NCI-H526 treated with DMSO at 0.1 percent for 48 hours (cell line): ENCODE measurements at regions not wholly inside any gene's neighbourhood (a gene's known extent, or its start where the extent isn't known, plus 50 kb on each side); places are given as distances from the start of the nearest gene placed in this dataset.
"Not testable (repeated sequence)": the region's sequence is repeated elsewhere in the genome, so short reads cannot be mapped to it uniquely, and the experiment has no call there.

Experiments
- DNase-seq: peaks from one replicate; lab custom pipeline; 2025; lab: John Stamatoyannopoulos, UW

- DNase-seq = no peak
Measured at GRCh38 chr12:27133022-27133590, 50.7 kb upstream of the C12orf71 start.

- DNase-seq = no peak
Measured at GRCh38 chr12:27140478-27140969, 58.1 kb upstream of the C12orf71 start.

GRCh38 chr12:27142101-27142721 is 59.8 kb upstream of the C12orf71 start:
- DNase-seq = peak; percentile 63

- DNase-seq = no peak
Measured at GRCh38 chr12:27143256-27144069, 61.1 kb upstream of the C12orf71 start.

- not testable (repeated sequence) for DNase-seq
Measured at GRCh38 chr12:27145725-27146124, 63.3 kb upstream of the C12orf71 start.

GRCh38 chr12:27148373-27148772 is 66.0 kb upstream of the C12orf71 start:
- no peak for DNase-seq

- no peak for DNase-seq
Measured at GRCh38 chr12:27148791-27149190, 66.4 kb upstream of the C12orf71 start.

- no peak for DNase-seq
Measured at GRCh38 chr12:27151479-27151878, 69.1 kb upstream of the C12orf71 start.

- no peak for DNase-seq
Measured at GRCh38 chr12:27158297-27158696, 75.9 kb upstream of the C12orf71 start.

- DNase-seq = no peak
Measured at GRCh38 chr12:27161458-27162228, 79.3 kb upstream of the C12orf71 start.

GRCh38 chr12:27162229-27162537 is 79.8 kb upstream of the C12orf71 start:
- no peak for DNase-seq

GRCh38 chr12:27163048-27163715 is 80.8 kb upstream of the C12orf71 start:
- DNase-seq = no peak

- DNase-seq = no peak
Measured at GRCh38 chr12:27163894-27164293, 80.2 kb upstream of the STK38L start.

GRCh38 chr12:27164330-27165040 is 79.6 kb upstream of the STK38L start:
- no peak for DNase-seq

- DNase-seq = not testable (repeated sequence)
Measured at GRCh38 chr12:27165958-27166357, 78.1 kb upstream of the STK38L start.

GRCh38 chr12:27171494-27171893 is 72.6 kb upstream of the STK38L start:
- not testable (repeated sequence) for DNase-seq

- no peak for DNase-seq
Measured at GRCh38 chr12:27176765-27177164, 67.3 kb upstream of the STK38L start.

GRCh38 chr12:27177706-27178105 is 66.4 kb upstream of the STK38L start:
- no peak for DNase-seq

- DNase-seq = no peak
Measured at GRCh38 chr12:27178255-27178654, 65.8 kb upstream of the STK38L start.

GRCh38 chr12:27178723-27179399 is 65.2 kb upstream of the STK38L start:
- DNase-seq = no peak
